H1 (cell line): ENCODE measurements at regions not wholly inside any gene's neighbourhood (a gene's known extent, or its start where the extent isn't known, plus 50 kb on each side); places are given as distances from the start of the nearest gene placed in this dataset.

Experiments used
- CHD7 ChIP-seq: fragments of 300-600 bp; sonication (generic); IDR thresholded peaks from 2 replicates; pipeline ENCODE4 v1.7.1; 2012; ENCODE audit warnings: low read length, moderate library complexity, mild to moderate bottlenecking, inconsistent platforms; ENCODE audit not compliant: insufficient replicate concordance
- EP300 ChIP-seq, 2 experiments: IDR thresholded peaks; 1 replicate in 1 of 2; 2 replicates in 1 of 2; pipeline ENCODE4 v1.6.1; 2011 to 2012; ENCODE audit warnings: low read depth in 2 of 2, low read length in 2 of 2, mild to moderate bottlenecking in 2 of 2, borderline replicate concordance in 1 of 2, inconsistent platforms in 1 of 2, moderate library complexity in 1 of 2
- PHF8 ChIP-seq: fragments of 200-600 bp; sonication (generic); conservative IDR thresholded peaks from 2 replicates; pipeline ENCODE4 v1.7.1; 2012; ENCODE audit warnings: low read depth, mild to moderate bottlenecking, inconsistent platforms, low read length, moderate library complexity
- POLR2A ChIP-seq, 2 experiments: IDR thresholded peaks; 1 replicate in 1 of 2; 2 replicates in 1 of 2; pipeline ENCODE4 v1.6.1; 2011; ENCODE audit warnings: low read depth in 2 of 2, low read length in 2 of 2, mild to moderate bottlenecking in 2 of 2; ENCODE audit errors: control extremely low read depth in 1 of 2
- SIX5 ChIP-seq: IDR thresholded peaks from 2 replicates; pipeline ENCODE4 v1.6.1; 2011; ENCODE audit warnings: mild to moderate bottlenecking, low read depth, low read length

GRCh38 chr13:47069133-47069532, 172.3 kb upstream of the HTR2A start (continued):
- TF ChIP-seq CHD7 (no peak), EP300 (IDR thresholded peaks at IDR 0.05; ENCODE audit: borderline replicate concordance in 1 of 2, low read depth in 2 of 2, low read length in 2 of 2) (no peak), POLR2A (IDR thresholded peaks at IDR 0.05; ENCODE audit: control extremely low read depth in 1 of 2, low read depth in 2 of 2, low read length in 2 of 2) (no peak), SIX5 (no peak), PHF8 (no peak)
